SK-N-SH (cell line): ENCODE measurements at regions not wholly inside any gene's neighbourhood (a gene's known extent, or its start where the extent isn't known, plus 50 kb on each side); places are given as distances from the start of the nearest gene placed in this dataset.

ENCODE experiments used
- CTCF ChIA-PET: fragments of 300-600, 350-600 bp; formaldehyde crosslinking; extraction: SDS; loops from one replicate; lab custom pipeline; 2021; lab: Yijun Ruan, JAX
- POLR2A ChIA-PET: fragments of 350-600 bp; sonication (Branson Sonifier 250); formaldehyde crosslinking; extraction: SDS; loops from one replicate; lab custom pipeline; 2020; ENCODE audit warnings: antibody characterized with exemption, inconsistent platforms; lab: Yijun Ruan, JAX
- DNase-seq: peaks from one replicate; pipeline ENCODE4 v3.0.0; 2012
- H2AFZ ChIP-seq: fragments of 200-600 bp; sonication (generic); 2 replicates; pipeline ENCODE4 v1.8.1; 2016; ENCODE audit warnings: antibody characterized with exemption, mild to moderate bottlenecking, low read depth
- H3F3A ChIP-seq: fragments of 200-600 bp; sonication (generic); replicated peaks from 2 replicates; pipeline ENCODE3; 2016; ENCODE audit warnings: antibody characterized with exemption, mild to moderate bottlenecking; ENCODE audit not compliant: insufficient read depth
- H3K27ac ChIP-seq, 2 experiments: fragments of 200-500 bp in 1 of 2; fragments of 200-600 bp in 1 of 2; sonication (Bioruptor generic) in 1 of 2; sonication (generic), shearing (Covaris generic) in 1 of 2; 2 replicates each; pipeline versions ENCODE4 v1.5.1 to v1.6.1; 2014 to 2016; ENCODE audit warnings: low read depth in 2 of 2, inconsistent platforms in 1 of 2, low read length in 1 of 2, mild to moderate bottlenecking in 1 of 2, mixed read lengths in 1 of 2
- H3K27me3 ChIP-seq: fragments of 200-600 bp; sonication (generic), shearing (Covaris generic); 2 replicates; pipeline ENCODE4 v1.6.1; 2016; ENCODE audit warnings: mixed run types; ENCODE audit not compliant: insufficient read depth
- H3K36me3 ChIP-seq, 2 experiments: fragments of 200-500 bp in 1 of 2; fragments of 200-600 bp in 1 of 2; sonication (Bioruptor generic) in 1 of 2; sonication (generic) in 1 of 2; replicated peaks in 1 of 2; 2 replicates each; pipeline versions ENCODE3 to v1.5.1; 2014 to 2016; ENCODE audit warnings: low read length in 1 of 2, mild to moderate bottlenecking in 1 of 2; ENCODE audit not compliant: insufficient read depth in 2 of 2, control insufficient read depth in 1 of 2
- H3K4me1 ChIP-seq, 2 experiments: fragments of 200-500 bp in 1 of 2; fragments of 200-600 bp in 1 of 2; sonication (Bioruptor generic) in 1 of 2; sonication (generic), shearing (Covaris generic) in 1 of 2; 2 replicates each; pipeline versions ENCODE4 v1.5.1 to v1.6.1; 2014 to 2016; ENCODE audit warnings: low read depth in 1 of 2, low read length in 1 of 2, mixed run types in 1 of 2; ENCODE audit not compliant: insufficient read depth in 2 of 2, control insufficient read depth in 1 of 2
- H3K4me2 ChIP-seq: fragments of 200-600 bp; sonication (generic), shearing (Covaris generic); 2 replicates; pipeline ENCODE4 v1.6.1; 2017; ENCODE audit warnings: mixed run types
- H3K4me3 ChIP-seq, 2 experiments: fragments of 200-500 bp in 1 of 2; fragments of 200-600 bp in 1 of 2; sonication (Bioruptor generic) in 1 of 2; sonication (generic), shearing (Covaris generic) in 1 of 2; 2 replicates each; pipeline versions ENCODE4 v1.5.1 to v1.8.1; 2014 to 2016; ENCODE audit warnings: low read depth in 2 of 2, inconsistent platforms in 1 of 2, low read length in 1 of 2, mild to moderate bottlenecking in 1 of 2, mixed read lengths in 1 of 2, moderate library complexity in 1 of 2
- H3K79me2 ChIP-seq: fragments of 200-600 bp; sonication (generic); 2 replicates; pipeline ENCODE4 v1.8.1; 2017; ENCODE audit warnings: mild to moderate bottlenecking; ENCODE audit not compliant: insufficient read depth
- H3K9ac ChIP-seq: fragments of 200-600 bp; sonication (generic); 2 replicates; pipeline ENCODE4 v1.6.1; 2017; ENCODE audit warnings: mixed run types
- H3K9me2 ChIP-seq: fragments of 200-600 bp; sonication (generic); 2 replicates; pipeline ENCODE4 v1.6.1; 2017; ENCODE audit warnings: mixed run types
- H3K9me3 ChIP-seq: fragments of 200-600 bp; sonication (generic); 2 replicates; pipeline ENCODE4 v1.6.1; 2017; ENCODE audit warnings: mixed run types, mild to moderate bottlenecking, moderate library complexity
- H4K20me1 ChIP-seq: fragments of 200-600 bp; sonication (generic); 2 replicates; pipeline ENCODE4 v1.6.1; 2017; ENCODE audit warnings: mild to moderate bottlenecking, mixed run types; ENCODE audit not compliant: insufficient read depth
- EP300 ChIP-seq, 2 experiments: IDR thresholded peaks; 2 replicates each; pipeline versions ENCODE4 v1.4.0 to v1.6.1; 2012; ENCODE audit warnings: borderline replicate concordance in 1 of 2, low read depth in 1 of 2, low read length in 1 of 2
- FOXM1 ChIP-seq: IDR thresholded peaks from 2 replicates; pipeline ENCODE4 v1.4.0; 2012; ENCODE audit warnings: low read depth, mild to moderate bottlenecking
- GABPA ChIP-seq: IDR thresholded peaks from 2 replicates; pipeline ENCODE4 v1.4.0; 2012; ENCODE audit warnings: low read depth, mild to moderate bottlenecking
- GATA2 ChIP-seq: sonication (generic); formaldehyde crosslinking; IDR thresholded peaks from 2 replicates; pipeline ENCODE4 v1.5.0; 2020; ENCODE audit warnings: mild to moderate bottlenecking, missing genetic modification reagents
- MXI1 ChIP-seq: IDR thresholded peaks from 2 replicates; pipeline ENCODE4 v1.6.1; 2012; ENCODE audit warnings: mild to moderate bottlenecking, low read depth, low read length, improper control_type of control experiment
- NRF1 ChIP-seq: IDR thresholded peaks from 2 replicates; pipeline ENCODE4 v1.6.1; 2012; ENCODE audit warnings: low read depth, mild to moderate bottlenecking, low read length
- RCOR1 ChIP-seq: fragments of 150-350 bp; IDR thresholded peaks from 2 replicates; pipeline ENCODE4 v1.6.1; 2017; ENCODE audit warnings: antibody characterized with exemption, low read length
- RXRA ChIP-seq: IDR thresholded peaks from 2 replicates; pipeline ENCODE4 v1.4.0; 2012; ENCODE audit warnings: low read depth, mild to moderate bottlenecking, borderline replicate concordance
- TAF1 ChIP-seq: IDR thresholded peaks from 2 replicates; pipeline ENCODE4 v1.6.1; 2012; ENCODE audit warnings: low read depth, mild to moderate bottlenecking, low read length, moderate library complexity, borderline replicate concordance
- WGBS: methylation state at CpG from one replicate; pipeline ENCODE4 v1.1.6; 2017; ENCODE audit warnings: low lambda C conversion rate; 5-methylcytosine and 5-hydroxymethylcytosine counted together
- TF ChIP-seq, protein P1 (sequence below): fragments of 200-600 bp; sonication (generic); IDR thresholded peaks from 2 replicates; pipeline ENCODE4 v1.6.1; 2017; ENCODE audit warnings: antibody characterized with exemption, mild to moderate bottlenecking, moderate library complexity
- TF ChIP-seq, protein P2 (sequence below): fragments of 150-350 bp; IDR thresholded peaks from 2 replicates; pipeline ENCODE4 v1.6.1; 2016; ENCODE audit warnings: mild to moderate bottlenecking, low read depth, low read length

DNA sequence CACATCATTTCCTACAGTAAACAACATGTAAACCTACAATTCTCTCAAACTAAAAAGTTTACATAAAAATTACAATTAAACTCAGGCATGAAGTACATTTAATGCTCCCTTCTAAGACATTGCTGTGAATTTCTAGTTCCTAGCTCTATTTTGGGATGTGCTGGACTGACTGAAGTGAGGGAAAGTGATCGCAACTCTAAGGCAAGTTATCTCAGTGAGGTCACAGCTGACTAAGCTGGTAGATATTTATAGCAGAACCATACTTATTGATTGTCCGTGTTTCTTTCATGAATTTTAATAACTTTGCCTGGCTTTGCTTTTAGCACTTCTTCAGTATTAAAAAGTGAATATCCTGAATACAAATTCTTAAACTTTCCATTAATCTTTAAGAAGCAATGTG is 570.4 kb upstream of the GALNTL6 start:
- no peaks in the 10 kb centered on the region for H3K36me3 ChIP-seq
- no peaks in the 10 kb centered on the region; the same call in 1 of the 2 replicates for H3K9me2 ChIP-seq
- H3K27me3 ChIP-seq: no peaks in the 10 kb centered on the region
- no peak overlapping the region for H2AFZ ChIP-seq
- no peak overlapping the region for H3K27ac ChIP-seq
- ChIA-PET POLR2A (no interaction called here), CTCF (no interaction called here)
- no peaks in the 10 kb centered on the region for H3F3A ChIP-seq
- H3K4me2 ChIP-seq: no peak overlapping the region
- no peaks in the 10 kb centered on the region for H4K20me1 ChIP-seq
- WGBS: 37% methylated on average over 2 of the region's 2 CpGs
- H3K4me1 ChIP-seq: no peaks in the 10 kb centered on the region
- TF ChIP-seq MXI1: no peak
- no peak for TF ChIP-seq NRF1
- TF ChIP-seq, protein P1, sequence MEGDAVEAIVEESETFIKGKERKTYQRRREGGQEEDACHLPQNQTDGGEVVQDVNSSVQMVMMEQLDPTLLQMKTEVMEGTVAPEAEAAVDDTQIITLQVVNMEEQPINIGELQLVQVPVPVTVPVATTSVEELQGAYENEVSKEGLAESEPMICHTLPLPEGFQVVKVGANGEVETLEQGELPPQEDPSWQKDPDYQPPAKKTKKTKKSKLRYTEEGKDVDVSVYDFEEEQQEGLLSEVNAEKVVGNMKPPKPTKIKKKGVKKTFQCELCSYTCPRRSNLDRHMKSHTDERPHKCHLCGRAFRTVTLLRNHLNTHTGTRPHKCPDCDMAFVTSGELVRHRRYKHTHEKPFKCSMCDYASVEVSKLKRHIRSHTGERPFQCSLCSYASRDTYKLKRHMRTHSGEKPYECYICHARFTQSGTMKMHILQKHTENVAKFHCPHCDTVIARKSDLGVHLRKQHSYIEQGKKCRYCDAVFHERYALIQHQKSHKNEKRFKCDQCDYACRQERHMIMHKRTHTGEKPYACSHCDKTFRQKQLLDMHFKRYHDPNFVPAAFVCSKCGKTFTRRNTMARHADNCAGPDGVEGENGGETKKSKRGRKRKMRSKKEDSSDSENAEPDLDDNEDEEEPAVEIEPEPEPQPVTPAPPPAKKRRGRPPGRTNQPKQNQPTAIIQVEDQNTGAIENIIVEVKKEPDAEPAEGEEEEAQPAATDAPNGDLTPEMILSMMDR: no peak
- no peak for TF ChIP-seq RCOR1
- no peak for TF ChIP-seq GATA2 (CRISPR knock-in tag)
- TF ChIP-seq EP300 (IDR thresholded peaks at IDR 0.05; ENCODE audit: borderline replicate concordance in 1 of 2, low read depth in 1 of 2, low read length in 1 of 2): no peak
- TF ChIP-seq GABPA: no peak
- no peak for TF ChIP-seq TAF1
- TF ChIP-seq, protein P2, sequence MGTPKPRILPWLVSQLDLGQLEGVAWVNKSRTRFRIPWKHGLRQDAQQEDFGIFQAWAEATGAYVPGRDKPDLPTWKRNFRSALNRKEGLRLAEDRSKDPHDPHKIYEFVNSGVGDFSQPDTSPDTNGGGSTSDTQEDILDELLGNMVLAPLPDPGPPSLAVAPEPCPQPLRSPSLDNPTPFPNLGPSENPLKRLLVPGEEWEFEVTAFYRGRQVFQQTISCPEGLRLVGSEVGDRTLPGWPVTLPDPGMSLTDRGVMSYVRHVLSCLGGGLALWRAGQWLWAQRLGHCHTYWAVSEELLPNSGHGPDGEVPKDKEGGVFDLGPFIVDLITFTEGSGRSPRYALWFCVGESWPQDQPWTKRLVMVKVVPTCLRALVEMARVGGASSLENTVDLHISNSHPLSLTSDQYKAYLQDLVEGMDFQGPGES: no peak
- no peak for TF ChIP-seq FOXM1
- no peak overlapping the region for H3K4me3 ChIP-seq
- DNase-seq: no peak
- H3K9ac ChIP-seq: no peak overlapping the region
- H3K79me2 ChIP-seq: no peaks in the 10 kb centered on the region
- H3K9me3 ChIP-seq: no peaks in the 10 kb centered on the region

GRCh38 chr4:171239196-171239595 is 574.0 kb upstream of the GALNTL6 start:
- ChIA-PET POLR2A (no interaction called here), CTCF (interaction anchor here (0.6 kb wide), 1 partner anchor 789 kb away, joined by 3 read pairs; no protein-coding TSS in a partner anchor)
- WGBS: 4% methylated on average over 1 of the region's 1 CpG
- Histone ChIP-seq H2AFZ (no peak overlapping the region), H3K27ac (no peak overlapping the region), H3K4me3 (no peak overlapping the region), H4K20me1 (no peaks in the 10 kb centered on the region), H3K36me3 (no peaks in the 10 kb centered on the region), H3K4me1 (no peaks in the 10 kb centered on the region), H3K9ac (no peak overlapping the region), H3K9me2 (no peaks in the 10 kb centered on the region), H3K27me3 (no peaks in the 10 kb centered on the region), H3K4me2 (no peak overlapping the region), H3K9me3 (no peaks in the 10 kb centered on the region), H3F3A (no peaks in the 10 kb centered on the region), H3K79me2 (no peaks in the 10 kb centered on the region)
- TF ChIP-seq RXRA (no peak), TAF1 (no peak), RCOR1 (no peak)
- DNase-seq: no peak
